ENCODE measurements at regions not wholly inside any gene's neighbourhood (a gene's known extent, or its start where the extent isn't known, plus 50 kb on each side); places are given as distances from the start of the nearest gene placed in this dataset.
"Not testable (repeated sequence)": the region's sequence is repeated elsewhere in the genome, so short reads cannot be mapped to it uniquely, and the experiment has no call there.

- Histone ChIP-seq H3K9ac (ENCODE audit: insufficient read length) (no peak overlapping the region), H3K9me3 (ENCODE audit: low read depth, low read length) (no peaks in the 10 kb centered on the region), H3K4me3 (no peak overlapping the region), H3K27ac (no peak overlapping the region), H3K36me3 (ENCODE audit: insufficient read depth, low read length) (no peaks in the 10 kb centered on the region)
- TF ChIP-seq FOXP2 (optimal IDR thresholded peaks at IDR 0.05; ENCODE audit: control extremely low read depth, extremely low read length, insufficient read depth): no peak
- no peak for TF ChIP-seq POLR2AphosphoS5 (IDR thresholded peaks at IDR 0.05; ENCODE audit: borderline replicate concordance, low read depth, low read length)
- no peak for TF ChIP-seq EZH2 (IDR thresholded peaks at IDR 0.05)
- no peak for DNase-seq (ENCODE audit: low read depth, low spot score)
These were observed 183.0 kb downstream of the PMAIP1 start for GRCh38 chr18:60082790-60083189.

GRCh38 chr18:60082282-60082681 is 182.5 kb downstream of the PMAIP1 start:
- Histone ChIP-seq H3K4me3 (no peak overlapping the region), H3K9ac (ENCODE audit: insufficient read length) (no peak overlapping the region), H3K27ac (no peak overlapping the region), H3K9me3 (ENCODE audit: low read depth, low read length) (no peaks in the 10 kb centered on the region), H3K36me3 (ENCODE audit: insufficient read depth, low read length) (no peaks in the 10 kb centered on the region)
- no peak for DNase-seq (ENCODE audit: low read depth, low spot score)
- TF ChIP-seq FOXP2 (optimal IDR thresholded peaks at IDR 0.05; ENCODE audit: control extremely low read depth, extremely low read length, insufficient read depth): no peak
- TF ChIP-seq POLR2AphosphoS5 (IDR thresholded peaks at IDR 0.05; ENCODE audit: borderline replicate concordance, low read depth, low read length): no peak
- no peak for TF ChIP-seq EZH2 (IDR thresholded peaks at IDR 0.05)

GRCh38 chr18:60075477-60075876 is 175.7 kb downstream of the PMAIP1 start:
- DNase-seq (ENCODE audit: low read depth, low spot score): no peak
- Histone ChIP-seq H3K36me3 (ENCODE audit: insufficient read depth, low read length) (no peaks in the 10 kb centered on the region), H3K9ac (ENCODE audit: insufficient read length) (no peak overlapping the region), H3K27ac (no peak overlapping the region), H3K9me3 (ENCODE audit: low read depth, low read length) (no peaks in the 10 kb centered on the region), H3K4me3 (no peak overlapping the region)
- TF ChIP-seq FOXP2 (optimal IDR thresholded peaks at IDR 0.05; ENCODE audit: control extremely low read depth, extremely low read length, insufficient read depth) (no peak), POLR2AphosphoS5 (IDR thresholded peaks at IDR 0.05; ENCODE audit: borderline replicate concordance, low read depth, low read length) (no peak), EZH2 (IDR thresholded peaks at IDR 0.05) (no peak)

GRCh38 chr18:60070631-60071030 is 170.8 kb downstream of the PMAIP1 start:
- no peak overlapping the region for H3K27ac ChIP-seq
- H3K9me3 ChIP-seq (ENCODE audit: low read depth, low read length): no peaks in the 10 kb centered on the region
- no peaks in the 10 kb centered on the region for H3K36me3 ChIP-seq (ENCODE audit: insufficient read depth, low read length)
- no peak overlapping the region for H3K9ac ChIP-seq (ENCODE audit: insufficient read length)
- TF ChIP-seq POLR2AphosphoS5 (IDR thresholded peaks at IDR 0.05; ENCODE audit: borderline replicate concordance, low read depth, low read length) (no peak), FOXP2 (optimal IDR thresholded peaks at IDR 0.05; ENCODE audit: control extremely low read depth, extremely low read length, insufficient read depth) (no peak), EZH2 (IDR thresholded peaks at IDR 0.05) (no peak)
- no peak overlapping the region for H3K4me3 ChIP-seq
- no peak for DNase-seq (ENCODE audit: low read depth, low spot score)

GRCh38 chr18:60069145-60069544 is 169.3 kb downstream of the PMAIP1 start:
- TF ChIP-seq EZH2 (IDR thresholded peaks at IDR 0.05) (no peak), FOXP2 (optimal IDR thresholded peaks at IDR 0.05; ENCODE audit: control extremely low read depth, extremely low read length, insufficient read depth) (no peak), POLR2AphosphoS5 (IDR thresholded peaks at IDR 0.05; ENCODE audit: borderline replicate concordance, low read depth, low read length) (no peak)
- DNase-seq (ENCODE audit: low read depth, low spot score): no peak
- Histone ChIP-seq H3K36me3 (ENCODE audit: insufficient read depth, low read length) (no peaks in the 10 kb centered on the region), H3K27ac (no peak overlapping the region), H3K4me3 (no peak overlapping the region), H3K9ac (ENCODE audit: insufficient read length) (no peak overlapping the region), H3K9me3 (ENCODE audit: low read depth, low read length) (no peaks in the 10 kb centered on the region)

- Histone ChIP-seq H3K36me3 (ENCODE audit: insufficient read depth, low read length) (no peaks in the 10 kb centered on the region), H3K27ac (no peak overlapping the region), H3K9ac (ENCODE audit: insufficient read length) (no peak overlapping the region), H3K4me3 (no peak overlapping the region), H3K9me3 (ENCODE audit: low read depth, low read length) (no peaks in the 10 kb centered on the region)
- TF ChIP-seq EZH2 (IDR thresholded peaks at IDR 0.05) (no peak), POLR2AphosphoS5 (IDR thresholded peaks at IDR 0.05; ENCODE audit: borderline replicate concordance, low read depth, low read length) (no peak), FOXP2 (optimal IDR thresholded peaks at IDR 0.05; ENCODE audit: control extremely low read depth, extremely low read length, insufficient read depth) (no peak)
- no peak for DNase-seq (ENCODE audit: low read depth, low spot score)
These were observed 167.8 kb downstream of the PMAIP1 start for GRCh38 chr18:60067426-60068210.

GRCh38 chr18:60066219-60066975 is 166.6 kb downstream of the PMAIP1 start:
- H3K36me3 ChIP-seq (ENCODE audit: insufficient read depth, low read length): no peaks in the 10 kb centered on the region
- no peak for TF ChIP-seq POLR2AphosphoS5 (IDR thresholded peaks at IDR 0.05; ENCODE audit: borderline replicate concordance, low read depth, low read length)
- TF ChIP-seq FOXP2 (optimal IDR thresholded peaks at IDR 0.05; ENCODE audit: control extremely low read depth, extremely low read length, insufficient read depth): no peak
- TF ChIP-seq EZH2 (IDR thresholded peaks at IDR 0.05): no peak
- no peak overlapping the region for H3K27ac ChIP-seq
- no peak overlapping the region for H3K4me3 ChIP-seq
- no peaks in the 10 kb centered on the region for H3K9me3 ChIP-seq (ENCODE audit: low read depth, low read length)
- DNase-seq (ENCODE audit: low read depth, low spot score): no peak
- no peak overlapping the region for H3K9ac ChIP-seq (ENCODE audit: insufficient read length)

- TF ChIP-seq POLR2AphosphoS5 (IDR thresholded peaks at IDR 0.05; ENCODE audit: borderline replicate concordance, low read depth, low read length) (no peak), EZH2 (IDR thresholded peaks at IDR 0.05) (no peak), FOXP2 (optimal IDR thresholded peaks at IDR 0.05; ENCODE audit: control extremely low read depth, extremely low read length, insufficient read depth) (no peak)
- no peak for DNase-seq (ENCODE audit: low read depth, low spot score)
- Histone ChIP-seq H3K9me3 (ENCODE audit: low read depth, low read length) (no peaks in the 10 kb centered on the region), H3K36me3 (ENCODE audit: insufficient read depth, low read length) (no peaks in the 10 kb centered on the region), H3K27ac (no peak overlapping the region), H3K4me3 (no peak overlapping the region), H3K9ac (ENCODE audit: insufficient read length) (no peak overlapping the region)
These were observed 164.5 kb downstream of the PMAIP1 start for GRCh38 chr18:60064271-60064670.

GRCh38 chr18:60062831-60063230 is 163.0 kb downstream of the PMAIP1 start:
- not testable (repeated sequence) for H3K4me3 ChIP-seq; H3K36me3 ChIP-seq (ENCODE audit: insufficient read depth, low read length); H3K9ac ChIP-seq (ENCODE audit: insufficient read length); DNase-seq (ENCODE audit: low read depth, low spot score); H3K27ac ChIP-seq; H3K9me3 ChIP-seq (ENCODE audit: low read depth, low read length)

All from SK-N-MC (cell line).